H9 (cell line): ENCODE measurements at regions not wholly inside any gene's neighbourhood (a gene's known extent, or its start where the extent isn't known, plus 50 kb on each side); places are given as distances from the start of the nearest gene placed in this dataset.

Experiments
- DNase-seq: peaks from one replicate; pipeline ENCODE4 v3.0.0-alpha.2; 2017
- H2AFZ ChIP-seq: one replicate; pipeline ENCODE4 v1.6.1; 2013; ENCODE audit warnings: mild to moderate bottlenecking, low read length, control low read depth, moderate library complexity
- H2AK5ac ChIP-seq: 2 replicates; pipeline ENCODE4 v1.6.1; 2013; ENCODE audit warnings: low read length, control low read depth, mixed read lengths; ENCODE audit not compliant: insufficient read length
- H2BK120ac ChIP-seq: one replicate; pipeline ENCODE4 v1.6.1; 2013; ENCODE audit warnings: low read depth, mild to moderate bottlenecking, low read length, control low read depth, inconsistent platforms; ENCODE audit not compliant: poor library complexity, severe bottlenecking
- H2BK12ac ChIP-seq: 2 replicates; pipeline ENCODE4 v1.6.1; 2013; ENCODE audit warnings: low read length, control low read depth, mixed read lengths, low read depth; ENCODE audit not compliant: insufficient read length
- H2BK15ac ChIP-seq: 2 replicates; pipeline ENCODE4 v1.6.1; 2013; ENCODE audit warnings: low read depth, low read length, control low read depth
- H2BK20ac ChIP-seq: one replicate; pipeline ENCODE4 v1.6.1; 2013; ENCODE audit warnings: low read depth, mild to moderate bottlenecking, low read length, control low read depth, inconsistent platforms; ENCODE audit not compliant: poor library complexity, severe bottlenecking
- H2BK5ac ChIP-seq: 2 replicates; pipeline ENCODE4 v1.6.1; 2013; ENCODE audit warnings: low read length, control low read depth, mixed read lengths; ENCODE audit not compliant: insufficient read length
- H3K14ac ChIP-seq: 2 replicates; pipeline ENCODE4 v1.6.1; 2013; ENCODE audit warnings: low read length, control low read depth; ENCODE audit not compliant: insufficient read depth
- H3K18ac ChIP-seq: 2 replicates; pipeline ENCODE4 v1.6.1; 2013; ENCODE audit warnings: low read depth, mild to moderate bottlenecking, mixed read lengths, low read length, control low read depth; ENCODE audit not compliant: insufficient read length
- H3K23ac ChIP-seq: 2 replicates; pipeline ENCODE4 v1.6.1; 2013; ENCODE audit warnings: low read length, control low read depth, mixed read lengths, low read depth; ENCODE audit not compliant: insufficient read length
- H3K23me2 ChIP-seq: 2 replicates; pipeline ENCODE4 v1.6.1; 2013; ENCODE audit warnings: low read depth, mild to moderate bottlenecking, mixed read lengths, low read length, control low read depth; ENCODE audit not compliant: insufficient read length, poor library complexity, severe bottlenecking
- H3K27ac ChIP-seq: 2 replicates; pipeline ENCODE4 v1.5.1; 2013; ENCODE audit warnings: low read length, control low read depth, mixed read lengths, low read depth; ENCODE audit not compliant: insufficient read length
- H3K27me3 ChIP-seq: 2 replicates; pipeline ENCODE4 v1.6.1; 2013; ENCODE audit warnings: low read length, control low read depth, inconsistent platforms; ENCODE audit not compliant: insufficient read depth
- H3K4ac ChIP-seq: 2 replicates; pipeline ENCODE4 v1.6.1; 2013; ENCODE audit warnings: low read depth, mild to moderate bottlenecking, control low read depth, inconsistent platforms, low read length, moderate library complexity
- H3K4me1 ChIP-seq: 2 replicates; pipeline ENCODE4 v1.6.1; 2013; ENCODE audit warnings: low read length, control low read depth, inconsistent platforms; ENCODE audit not compliant: insufficient read depth
- H3K4me2 ChIP-seq: 2 replicates; pipeline ENCODE4 v1.6.1; 2013; ENCODE audit warnings: low read length, control low read depth, mixed read lengths; ENCODE audit not compliant: insufficient read length, insufficient read depth
- H3K56ac ChIP-seq: 2 replicates; pipeline ENCODE4 v1.6.1; 2013; ENCODE audit warnings: low read depth, mild to moderate bottlenecking, mixed read lengths, low read length, control low read depth; ENCODE audit not compliant: insufficient read length
- H3K79me1 ChIP-seq: 2 replicates; pipeline ENCODE4 v1.6.1; 2013; ENCODE audit warnings: low read depth, mild to moderate bottlenecking, moderate library complexity, low read length, control low read depth, inconsistent platforms; ENCODE audit not compliant: insufficient read depth, poor library complexity, severe bottlenecking
- H3K79me2 ChIP-seq: 2 replicates; pipeline ENCODE4 v1.6.1; 2013; ENCODE audit warnings: low read length, control low read depth, inconsistent platforms; ENCODE audit not compliant: insufficient read depth
- H3K9ac ChIP-seq: 2 replicates; pipeline ENCODE4 v1.6.1; 2013; ENCODE audit warnings: low read length, control low read depth, mixed read lengths; ENCODE audit not compliant: insufficient read length; ENCODE audit errors: extremely low read depth
- H3K9me3 ChIP-seq: one replicate; pipeline ENCODE4 v1.6.1; 2013; ENCODE audit warnings: low read depth, low read length, inconsistent platforms; ENCODE audit not compliant: control insufficient read depth
- H3T11ph ChIP-seq: one replicate; pipeline ENCODE4 v1.6.1; 2013; ENCODE audit warnings: mild to moderate bottlenecking, low read length, control low read depth, inconsistent platforms
- H4K20me1 ChIP-seq: one replicate; pipeline ENCODE4 v1.6.1; 2013; ENCODE audit not compliant: control insufficient read depth, insufficient read length, insufficient read depth
- H4K5ac ChIP-seq: 2 replicates; pipeline ENCODE4 v1.6.1; 2013; ENCODE audit warnings: low read depth, mild to moderate bottlenecking, mixed read lengths, low read length, control low read depth; ENCODE audit not compliant: insufficient read length
- H4K8ac ChIP-seq: replicated peaks from 2 replicates; pipeline ENCODE4 v1.6.1; 2013; ENCODE audit warnings: low read length, control low read depth, mixed read lengths, low read depth; ENCODE audit not compliant: insufficient read length
- H4K91ac ChIP-seq: 2 replicates; pipeline ENCODE4 v1.6.1; 2013; ENCODE audit warnings: low read depth, mild to moderate bottlenecking, moderate library complexity, mixed read lengths, low read length, control low read depth; ENCODE audit not compliant: insufficient read length
- H3K27ac Mint-ChIP-seq, 3 experiments: 2 replicates in 2 of 3; 3 replicates in 1 of 3; pipeline ENCODE4 v1.8.0; 2020 to 2021; ENCODE audit warnings: mixed read lengths in 3 of 3, mild to moderate bottlenecking in 1 of 3, moderate library complexity in 1 of 3
- H3K27me3 Mint-ChIP-seq: 2 replicates; pipeline ENCODE4 v1.8.0; 2021; ENCODE audit warnings: low read depth, mild to moderate bottlenecking, moderate library complexity, mixed read lengths
- H3K36me3 Mint-ChIP-seq, 3 experiments: 2 replicates in 2 of 3; 3 replicates in 1 of 3; pipeline ENCODE4 v1.8.0; 2020 to 2021; ENCODE audit warnings: low read depth in 3 of 3, mixed read lengths in 3 of 3; ENCODE audit not compliant: insufficient read depth in 1 of 3
- H3K4me1 Mint-ChIP-seq, 2 experiments: 2 replicates each; pipeline ENCODE4 v1.8.0; 2020; ENCODE audit warnings: mixed read lengths in 2 of 2
- H3K4me3 Mint-ChIP-seq, 2 experiments: 2 replicates in 1 of 2; 3 replicates in 1 of 2; pipeline ENCODE4 v1.8.0; 2020 to 2021; ENCODE audit warnings: mild to moderate bottlenecking in 2 of 2, mixed read lengths in 2 of 2, moderate library complexity in 1 of 2
- H3K9me3 Mint-ChIP-seq, 2 experiments: 2 replicates in 1 of 2; 3 replicates in 1 of 2; pipeline ENCODE4 v1.8.0; 2020; ENCODE audit warnings: mild to moderate bottlenecking in 2 of 2, mixed read lengths in 2 of 2, moderate library complexity in 1 of 2
- WGBS: extraction: QIAGEN DNeasy Blood & Tissue Kit; methylation state at CpG from one replicate; pipeline ENCODE4 v1.1.7; 2013; ENCODE audit warnings: missing lambda C conversion rate, low lambda C conversion rate, mixed read lengths; ENCODE audit not compliant: insufficient read length; ENCODE audit errors: extremely low coverage; 5-methylcytosine and 5-hydroxymethylcytosine counted together
- TF ChIP-seq, protein P1 (sequence below): fragments of 200-600 bp; sonication (generic); conservative IDR thresholded peaks from 3 replicates; pipeline ENCODE4 v1.8.0; 2021; ENCODE audit warnings: antibody characterized with exemption, mild to moderate bottlenecking

DNA sequence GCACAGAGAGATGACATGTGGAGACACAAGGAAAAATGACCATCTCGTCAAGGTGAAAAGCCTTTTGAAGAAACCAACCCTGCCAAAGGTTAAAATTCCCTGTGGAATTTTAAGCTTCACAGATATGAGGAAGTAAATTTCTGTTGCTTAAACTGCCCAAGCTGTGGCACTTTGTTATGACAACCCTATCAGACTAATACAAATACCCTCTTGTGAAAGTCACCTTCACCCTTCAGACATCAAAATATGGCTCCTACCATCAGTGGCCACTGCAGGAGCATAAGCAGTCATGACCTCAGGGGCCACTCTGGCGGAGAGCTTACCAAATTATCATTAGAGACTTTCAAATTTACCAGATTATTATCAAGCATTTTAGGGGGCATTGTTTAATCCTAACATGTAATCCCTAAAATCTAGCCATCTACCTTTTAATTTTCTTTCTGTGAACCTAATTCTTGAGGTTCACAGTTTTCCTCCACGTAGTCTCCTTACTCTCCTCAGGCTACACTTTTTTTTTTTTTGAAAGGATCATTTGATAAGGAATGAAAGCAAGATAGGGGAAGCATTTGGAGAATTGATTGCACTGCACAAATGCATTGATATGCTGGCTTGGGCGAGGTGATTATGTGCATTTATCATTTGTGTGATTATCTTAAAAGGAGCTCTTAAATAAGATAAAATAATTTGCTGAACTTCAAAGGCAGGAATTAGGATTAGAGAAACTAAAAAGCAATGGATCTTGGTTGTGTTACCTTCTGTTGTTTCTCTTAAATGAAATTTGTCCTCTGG lies 90.3 kb downstream of the TMEM168 start:
- Histone ChIP-seq H3K9ac (no peak overlapping the region), H3K23me2 (no peaks in the 10 kb centered on the region), H2BK12ac (no peak overlapping the region), H4K91ac (no peak overlapping the region), H3K4me1 (no peaks in the 10 kb centered on the region), H4K5ac (no peak overlapping the region), H3K4me2 (no peak overlapping the region), H3K79me1 (no peaks in the 10 kb centered on the region), H3K18ac (no peak overlapping the region), H3K4ac (no peak overlapping the region), H2AK5ac (no peak overlapping the region), H2BK5ac (no peak overlapping the region), H2BK120ac (no peak overlapping the region), H3K14ac (no peak overlapping the region), H3K9me3 (no peaks in the 10 kb centered on the region), H3K27ac (no peak overlapping the region), H3K23ac (no peak overlapping the region), H3K27me3 (no peaks in the 10 kb centered on the region), H2BK20ac (no peak overlapping the region), H2BK15ac (no peak overlapping the region), H3T11ph (no peak overlapping the region), H3K79me2 (no peaks in the 10 kb centered on the region), H4K8ac (no peak overlapping the region), H2AFZ (no peak overlapping the region), H3K56ac (no peak overlapping the region), H4K20me1 (no peaks in the 10 kb centered on the region)
- TF ChIP-seq, protein P1, sequence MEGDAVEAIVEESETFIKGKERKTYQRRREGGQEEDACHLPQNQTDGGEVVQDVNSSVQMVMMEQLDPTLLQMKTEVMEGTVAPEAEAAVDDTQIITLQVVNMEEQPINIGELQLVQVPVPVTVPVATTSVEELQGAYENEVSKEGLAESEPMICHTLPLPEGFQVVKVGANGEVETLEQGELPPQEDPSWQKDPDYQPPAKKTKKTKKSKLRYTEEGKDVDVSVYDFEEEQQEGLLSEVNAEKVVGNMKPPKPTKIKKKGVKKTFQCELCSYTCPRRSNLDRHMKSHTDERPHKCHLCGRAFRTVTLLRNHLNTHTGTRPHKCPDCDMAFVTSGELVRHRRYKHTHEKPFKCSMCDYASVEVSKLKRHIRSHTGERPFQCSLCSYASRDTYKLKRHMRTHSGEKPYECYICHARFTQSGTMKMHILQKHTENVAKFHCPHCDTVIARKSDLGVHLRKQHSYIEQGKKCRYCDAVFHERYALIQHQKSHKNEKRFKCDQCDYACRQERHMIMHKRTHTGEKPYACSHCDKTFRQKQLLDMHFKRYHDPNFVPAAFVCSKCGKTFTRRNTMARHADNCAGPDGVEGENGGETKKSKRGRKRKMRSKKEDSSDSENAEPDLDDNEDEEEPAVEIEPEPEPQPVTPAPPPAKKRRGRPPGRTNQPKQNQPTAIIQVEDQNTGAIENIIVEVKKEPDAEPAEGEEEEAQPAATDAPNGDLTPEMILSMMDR = no peak
- Mint-ChIP-seq H3K27ac (no peak overlapping the region), H3K9me3 (peaks cover 19 to 24% of the 10 kb centered on the region in 2 experiments), H3K36me3 (peaks cover 2 to 29% (median 6%) of the 10 kb centered on the region in 3 experiments; a peak in 6 of 7 replicates), H3K4me1 (peaks cover 4% of the 10 kb centered on the region in 2 experiments; a peak in 3 of 4 replicates), H3K27me3 (no peaks in the 10 kb centered on the region), H3K4me3 (no peak overlapping the region)
- no peak for DNase-seq
- no CpG with 5 or more reads among the region's 4 CpGs for WGBS
